ENCODE measurements at regions not wholly inside any gene's neighbourhood (a gene's known extent, or its start where the extent isn't known, plus 50 kb on each side); places are given as distances from the start of the nearest gene placed in this dataset.
"Not testable (repeated sequence)": the region's sequence is repeated elsewhere in the genome, so short reads cannot be mapped to it uniquely, and the experiment has no call there.

DNA sequence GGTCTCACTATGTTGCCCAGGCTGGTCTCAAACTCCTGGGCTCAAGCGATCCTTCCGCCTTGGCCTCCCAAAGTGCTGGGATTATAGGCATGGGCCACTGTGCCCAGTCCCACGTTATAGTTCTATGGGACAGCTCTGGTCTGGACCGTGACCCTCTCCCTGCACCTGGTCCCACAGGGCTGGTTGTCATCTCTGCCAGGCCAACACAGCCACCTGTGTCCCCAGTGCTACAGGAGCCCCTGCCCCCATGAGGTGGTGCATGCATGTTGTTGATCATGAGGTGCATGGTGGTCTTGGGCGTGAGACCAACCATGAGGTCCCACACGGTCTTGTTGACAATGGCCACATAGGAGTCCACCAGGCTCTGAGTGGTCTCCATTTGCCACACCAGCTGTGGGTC is 51.0 kb upstream of the UBE2Q2 start:
- not testable (repeated sequence) for H3K4me2 ChIP-seq; H3K4me1 ChIP-seq (ENCODE audit: insufficient read depth); H3K79me2 ChIP-seq (replicated peaks; ENCODE audit: insufficient read depth); H3F3A ChIP-seq (replicated peaks; ENCODE audit: low read depth); DNase-seq (ENCODE audit: low spot score); ATAC-seq; H3K9me3 Mint-ChIP-seq; H3K4me1 Mint-ChIP-seq; H3K36me3 ChIP-seq (ENCODE audit: insufficient read depth); H2AFZ ChIP-seq; H4K20me1 ChIP-seq (replicated peaks; ENCODE audit: insufficient read depth); H3K27ac Mint-ChIP-seq; H3K27ac ChIP-seq (ENCODE audit: low read depth); H3K27me3 ChIP-seq (ENCODE audit: insufficient read depth); H3K36me3 Mint-ChIP-seq (ENCODE audit: low read depth); H3K9me2 ChIP-seq (ENCODE audit: insufficient read depth); H3K4me3 ChIP-seq; H3K4me3 Mint-ChIP-seq
- H3K27me3 Mint-ChIP-seq (ENCODE audit: insufficient read depth, low read depth, poor library complexity): peaks cover 11% of the 10 kb centered on the region

- Histone ChIP-seq H3K9me2 (ENCODE audit: insufficient read depth) (no peaks in the 10 kb centered on the region), H3K27me3 (ENCODE audit: insufficient read depth) (no peaks in the 10 kb centered on the region), H2AFZ (no peak overlapping the region), H3F3A (replicated peaks; ENCODE audit: low read depth) (no peaks in the 10 kb centered on the region), H3K4me1 (ENCODE audit: insufficient read depth) (no peaks in the 10 kb centered on the region), H3K27ac (ENCODE audit: low read depth) (no peak overlapping the region), H3K4me3 (no peak overlapping the region), H3K79me2 (replicated peaks; ENCODE audit: insufficient read depth) (no peaks in the 10 kb centered on the region), H3K36me3 (ENCODE audit: insufficient read depth) (no peaks in the 10 kb centered on the region), H4K20me1 (replicated peaks; ENCODE audit: insufficient read depth) (no peaks in the 10 kb centered on the region), H3K4me2 (no peak overlapping the region)
- DNase-seq (ENCODE audit: low spot score) (no peak), ATAC-seq (no peak)
- Mint-ChIP-seq H3K36me3 (ENCODE audit: low read depth) (no peaks in the 10 kb centered on the region), H3K4me3 (no peak overlapping the region), H3K4me1 (peaks cover 2% of the 10 kb centered on the region; the same call in 2 of the 3 replicates), H3K27ac (no peak overlapping the region), H3K9me3 (no peaks in the 10 kb centered on the region), H3K27me3 (ENCODE audit: insufficient read depth, low read depth, poor library complexity) (peaks cover 7% of the 10 kb centered on the region)
- TF ChIP-seq STAT1 (IDR thresholded peaks at IDR 0.05; ENCODE audit: unreplicated experiment) (no peak), ZNF331 (CRISPR knock-in tag; IDR thresholded peaks at IDR 0.05; ENCODE audit: low read depth) (no peak), NANOG (IDR thresholded peaks at IDR 0.05; ENCODE audit: borderline replicate concordance) (no peak), CREB1 (CRISPR knock-in tag; IDR thresholded peaks at IDR 0.05; ENCODE audit: low read depth) (no peak), EZH2 (IDR thresholded peaks at IDR 0.05; ENCODE audit: low read depth, unreplicated experiment) (no peak), POLR2AphosphoS5 (IDR thresholded peaks at IDR 0.05; ENCODE audit: low read depth) (no peak), JUNB (IDR thresholded peaks at IDR 0.05; ENCODE audit: unreplicated experiment) (no peak), ETS1 (IDR thresholded peaks at IDR 0.05) (no peak)
- TF ChIP-seq, protein P1, sequence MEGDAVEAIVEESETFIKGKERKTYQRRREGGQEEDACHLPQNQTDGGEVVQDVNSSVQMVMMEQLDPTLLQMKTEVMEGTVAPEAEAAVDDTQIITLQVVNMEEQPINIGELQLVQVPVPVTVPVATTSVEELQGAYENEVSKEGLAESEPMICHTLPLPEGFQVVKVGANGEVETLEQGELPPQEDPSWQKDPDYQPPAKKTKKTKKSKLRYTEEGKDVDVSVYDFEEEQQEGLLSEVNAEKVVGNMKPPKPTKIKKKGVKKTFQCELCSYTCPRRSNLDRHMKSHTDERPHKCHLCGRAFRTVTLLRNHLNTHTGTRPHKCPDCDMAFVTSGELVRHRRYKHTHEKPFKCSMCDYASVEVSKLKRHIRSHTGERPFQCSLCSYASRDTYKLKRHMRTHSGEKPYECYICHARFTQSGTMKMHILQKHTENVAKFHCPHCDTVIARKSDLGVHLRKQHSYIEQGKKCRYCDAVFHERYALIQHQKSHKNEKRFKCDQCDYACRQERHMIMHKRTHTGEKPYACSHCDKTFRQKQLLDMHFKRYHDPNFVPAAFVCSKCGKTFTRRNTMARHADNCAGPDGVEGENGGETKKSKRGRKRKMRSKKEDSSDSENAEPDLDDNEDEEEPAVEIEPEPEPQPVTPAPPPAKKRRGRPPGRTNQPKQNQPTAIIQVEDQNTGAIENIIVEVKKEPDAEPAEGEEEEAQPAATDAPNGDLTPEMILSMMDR (conservative IDR thresholded peaks at IDR 0.05; ENCODE audit: low read depth in 2 of 2): no peak
- TF ChIP-seq, protein P2, sequence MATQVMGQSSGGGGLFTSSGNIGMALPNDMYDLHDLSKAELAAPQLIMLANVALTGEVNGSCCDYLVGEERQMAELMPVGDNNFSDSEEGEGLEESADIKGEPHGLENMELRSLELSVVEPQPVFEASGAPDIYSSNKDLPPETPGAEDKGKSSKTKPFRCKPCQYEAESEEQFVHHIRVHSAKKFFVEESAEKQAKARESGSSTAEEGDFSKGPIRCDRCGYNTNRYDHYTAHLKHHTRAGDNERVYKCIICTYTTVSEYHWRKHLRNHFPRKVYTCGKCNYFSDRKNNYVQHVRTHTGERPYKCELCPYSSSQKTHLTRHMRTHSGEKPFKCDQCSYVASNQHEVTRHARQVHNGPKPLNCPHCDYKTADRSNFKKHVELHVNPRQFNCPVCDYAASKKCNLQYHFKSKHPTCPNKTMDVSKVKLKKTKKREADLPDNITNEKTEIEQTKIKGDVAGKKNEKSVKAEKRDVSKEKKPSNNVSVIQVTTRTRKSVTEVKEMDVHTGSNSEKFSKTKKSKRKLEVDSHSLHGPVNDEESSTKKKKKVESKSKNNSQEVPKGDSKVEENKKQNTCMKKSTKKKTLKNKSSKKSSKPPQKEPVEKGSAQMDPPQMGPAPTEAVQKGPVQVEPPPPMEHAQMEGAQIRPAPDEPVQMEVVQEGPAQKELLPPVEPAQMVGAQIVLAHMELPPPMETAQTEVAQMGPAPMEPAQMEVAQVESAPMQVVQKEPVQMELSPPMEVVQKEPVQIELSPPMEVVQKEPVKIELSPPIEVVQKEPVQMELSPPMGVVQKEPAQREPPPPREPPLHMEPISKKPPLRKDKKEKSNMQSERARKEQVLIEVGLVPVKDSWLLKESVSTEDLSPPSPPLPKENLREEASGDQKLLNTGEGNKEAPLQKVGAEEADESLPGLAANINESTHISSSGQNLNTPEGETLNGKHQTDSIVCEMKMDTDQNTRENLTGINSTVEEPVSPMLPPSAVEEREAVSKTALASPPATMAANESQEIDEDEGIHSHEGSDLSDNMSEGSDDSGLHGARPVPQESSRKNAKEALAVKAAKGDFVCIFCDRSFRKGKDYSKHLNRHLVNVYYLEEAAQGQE (IDR thresholded peaks at IDR 0.05; ENCODE audit: unreplicated experiment): no peak
- TF ChIP-seq, protein P3, sequence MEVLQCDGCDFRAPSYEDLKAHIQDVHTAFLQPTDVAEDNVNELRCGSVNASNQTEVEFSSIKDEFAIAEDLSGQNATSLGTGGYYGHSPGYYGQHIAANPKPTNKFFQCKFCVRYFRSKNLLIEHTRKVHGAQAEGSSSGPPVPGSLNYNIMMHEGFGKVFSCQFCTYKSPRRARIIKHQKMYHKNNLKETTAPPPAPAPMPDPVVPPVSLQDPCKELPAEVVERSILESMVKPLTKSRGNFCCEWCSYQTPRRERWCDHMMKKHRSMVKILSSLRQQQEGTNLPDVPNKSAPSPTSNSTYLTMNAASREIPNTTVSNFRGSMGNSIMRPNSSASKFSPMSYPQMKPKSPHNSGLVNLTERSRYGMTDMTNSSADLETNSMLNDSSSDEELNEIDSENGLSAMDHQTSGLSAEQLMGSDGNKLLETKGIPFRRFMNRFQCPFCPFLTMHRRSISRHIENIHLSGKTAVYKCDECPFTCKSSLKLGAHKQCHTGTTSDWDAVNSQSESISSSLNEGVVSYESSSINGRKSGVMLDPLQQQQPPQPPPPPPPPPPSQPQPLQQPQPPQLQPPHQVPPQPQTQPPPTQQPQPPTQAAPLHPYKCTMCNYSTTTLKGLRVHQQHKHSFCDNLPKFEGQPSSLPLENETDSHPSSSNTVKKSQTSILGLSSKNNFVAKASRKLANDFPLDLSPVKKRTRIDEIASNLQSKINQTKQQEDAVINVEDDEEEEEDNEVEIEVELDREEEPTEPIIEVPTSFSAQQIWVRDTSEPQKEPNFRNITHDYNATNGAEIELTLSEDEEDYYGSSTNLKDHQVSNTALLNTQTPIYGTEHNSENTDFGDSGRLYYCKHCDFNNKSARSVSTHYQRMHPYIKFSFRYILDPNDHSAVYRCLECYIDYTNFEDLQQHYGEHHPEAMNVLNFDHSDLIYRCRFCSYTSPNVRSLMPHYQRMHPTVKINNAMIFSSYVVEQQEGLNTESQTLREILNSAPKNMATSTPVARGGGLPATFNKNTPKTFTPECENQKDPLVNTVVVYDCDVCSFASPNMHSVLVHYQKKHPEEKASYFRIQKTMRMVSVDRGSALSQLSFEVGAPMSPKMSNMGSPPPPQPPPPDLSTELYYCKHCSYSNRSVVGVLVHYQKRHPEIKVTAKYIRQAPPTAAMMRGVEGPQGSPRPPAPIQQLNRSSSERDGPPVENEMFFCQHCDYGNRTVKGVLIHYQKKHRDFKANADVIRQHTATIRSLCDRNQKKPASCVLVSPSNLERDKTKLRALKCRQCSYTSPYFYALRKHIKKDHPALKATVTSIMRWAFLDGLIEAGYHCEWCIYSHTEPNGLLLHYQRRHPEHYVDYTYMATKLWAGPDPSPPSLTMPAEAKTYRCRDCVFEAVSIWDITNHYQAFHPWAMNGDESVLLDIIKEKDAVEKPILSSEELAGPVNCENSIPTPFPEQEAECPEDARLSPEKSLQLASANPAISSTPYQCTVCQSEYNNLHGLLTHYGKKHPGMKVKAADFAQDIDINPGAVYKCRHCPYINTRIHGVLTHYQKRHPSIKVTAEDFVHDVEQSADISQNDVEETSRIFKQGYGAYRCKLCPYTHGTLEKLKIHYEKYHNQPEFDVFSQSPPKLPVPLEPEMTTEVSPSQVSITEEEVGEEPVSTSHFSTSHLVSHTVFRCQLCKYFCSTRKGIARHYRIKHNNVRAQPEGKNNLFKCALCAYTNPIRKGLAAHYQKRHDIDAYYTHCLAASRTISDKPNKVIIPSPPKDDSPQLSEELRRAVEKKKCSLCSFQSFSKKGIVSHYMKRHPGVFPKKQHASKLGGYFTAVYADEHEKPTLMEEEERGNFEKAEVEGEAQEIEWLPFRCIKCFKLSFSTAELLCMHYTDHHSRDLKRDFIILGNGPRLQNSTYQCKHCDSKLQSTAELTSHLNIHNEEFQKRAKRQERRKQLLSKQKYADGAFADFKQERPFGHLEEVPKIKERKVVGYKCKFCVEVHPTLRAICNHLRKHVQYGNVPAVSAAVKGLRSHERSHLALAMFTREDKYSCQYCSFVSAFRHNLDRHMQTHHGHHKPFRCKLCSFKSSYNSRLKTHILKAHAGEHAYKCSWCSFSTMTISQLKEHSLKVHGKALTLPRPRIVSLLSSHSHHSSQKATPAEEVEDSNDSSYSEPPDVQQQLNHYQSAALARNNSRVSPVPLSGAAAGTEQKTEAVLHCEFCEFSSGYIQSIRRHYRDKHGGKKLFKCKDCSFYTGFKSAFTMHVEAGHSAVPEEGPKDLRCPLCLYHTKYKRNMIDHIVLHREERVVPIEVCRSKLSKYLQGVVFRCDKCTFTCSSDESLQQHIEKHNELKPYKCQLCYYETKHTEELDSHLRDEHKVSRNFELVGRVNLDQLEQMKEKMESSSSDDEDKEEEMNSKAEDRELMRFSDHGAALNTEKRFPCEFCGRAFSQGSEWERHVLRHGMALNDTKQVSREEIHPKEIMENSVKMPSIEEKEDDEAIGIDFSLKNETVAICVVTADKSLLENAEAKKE (CRISPR knock-in tag; IDR thresholded peaks at IDR 0.05): no peak
Observed at GRCh38 chr15:75791337-75791713, 51.9 kb upstream of the UBE2Q2 start.
